ENCODE measurements at regions not wholly inside any gene's neighbourhood (a gene's known extent, or its start where the extent isn't known, plus 50 kb on each side); places are given as distances from the start of the nearest gene placed in this dataset.

DNA sequence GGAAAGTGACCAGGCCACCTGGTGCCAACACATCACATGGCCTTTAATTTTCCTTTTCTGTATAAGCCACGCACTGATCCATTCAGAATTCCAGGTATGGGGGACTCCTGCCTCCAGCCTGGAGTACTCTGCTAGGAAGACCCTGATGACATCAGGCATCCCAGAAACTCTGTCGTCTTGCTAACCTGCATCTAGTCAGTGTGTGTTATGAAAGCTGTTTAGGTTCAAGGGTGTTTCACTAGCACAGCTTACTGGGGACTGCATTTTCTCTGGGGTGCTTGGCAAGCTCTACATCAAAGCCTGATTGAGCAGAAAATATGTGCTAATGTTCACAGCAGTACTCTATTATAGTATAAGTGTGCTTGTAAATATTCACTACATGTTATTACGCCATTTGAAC, 100.6 kb upstream of the MGMT start:
- TF ChIP-seq MYC (IDR thresholded peaks at IDR 0.05; ENCODE audit: low read depth, low read length) (no peak), JUN (IDR thresholded peaks at IDR 0.05; ENCODE audit: borderline replicate concordance, insufficient read depth, insufficient read length, low read depth) (no peak), EZH2 (IDR thresholded peaks at IDR 0.05; ENCODE audit: borderline replicate concordance, low read depth, low read length, severe bottlenecking) (no peak), POLR2A (IDR thresholded peaks at IDR 0.05; ENCODE audit: low read depth, low read length) (no peak)
- H3K79me2 ChIP-seq (ENCODE audit: control insufficient read depth, insufficient read depth, low read length) = no peaks in the 10 kb centered on the region
- FAIRE-seq = no peak

DNA sequence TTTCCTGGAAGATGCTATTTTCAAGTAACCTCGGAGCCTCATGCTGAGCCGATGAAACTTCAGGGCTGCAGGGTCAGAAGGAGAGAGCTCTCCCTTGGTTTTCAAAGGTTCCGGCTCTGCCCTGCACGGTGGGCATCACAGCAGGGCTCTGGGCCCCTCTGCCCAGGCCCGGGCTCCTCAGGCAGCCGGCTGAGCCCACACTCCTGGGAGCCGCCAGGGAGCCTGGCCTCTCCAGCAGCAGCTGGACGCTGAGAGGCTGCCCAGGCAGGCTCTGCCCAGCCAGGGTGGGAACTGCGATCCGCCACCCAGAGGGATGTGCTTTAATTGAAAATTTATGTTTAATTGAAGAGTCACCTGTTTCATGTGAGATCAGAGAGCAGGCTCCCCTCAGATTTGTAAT, 97.5 kb upstream of the MGMT start:
- H3K4me3 ChIP-seq (replicated peaks in 1 of 3; ENCODE audit: insufficient read depth in 1 of 3, low read depth in 1 of 3, low read length in 3 of 3) = no peak overlapping the region
- TF ChIP-seq EZH2 (IDR thresholded peaks at IDR 0.05; ENCODE audit: borderline replicate concordance, low read depth, low read length, severe bottlenecking) (no peak), POLR2A (IDR thresholded peaks at IDR 0.05; ENCODE audit: low read depth, low read length) (no peak), FOS (IDR thresholded peaks at IDR 0.05; ENCODE audit: borderline replicate concordance, insufficient read depth, low read length) (no peak), MYC (IDR thresholded peaks at IDR 0.05; ENCODE audit: low read depth, low read length) (no peak), GATA2 (IDR thresholded peaks at IDR 0.05; ENCODE audit: insufficient read depth, insufficient read length, low read depth, low read length) (no peak), JUN (IDR thresholded peaks at IDR 0.05; ENCODE audit: borderline replicate concordance, insufficient read depth, insufficient read length, low read depth) (no peak), POLR2AphosphoS5 (IDR thresholded peaks at IDR 0.05; ENCODE audit: insufficient read depth, low read depth, low read length) (no peak)
- TF ChIP-seq, protein P1, sequence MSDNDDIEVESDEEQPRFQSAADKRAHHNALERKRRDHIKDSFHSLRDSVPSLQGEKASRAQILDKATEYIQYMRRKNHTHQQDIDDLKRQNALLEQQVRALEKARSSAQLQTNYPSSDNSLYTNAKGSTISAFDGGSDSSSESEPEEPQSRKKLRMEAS (IDR thresholded peaks at IDR 0.05; ENCODE audit: insufficient read depth, insufficient read length) = no peak
- TF ChIP-seq, protein P2, sequence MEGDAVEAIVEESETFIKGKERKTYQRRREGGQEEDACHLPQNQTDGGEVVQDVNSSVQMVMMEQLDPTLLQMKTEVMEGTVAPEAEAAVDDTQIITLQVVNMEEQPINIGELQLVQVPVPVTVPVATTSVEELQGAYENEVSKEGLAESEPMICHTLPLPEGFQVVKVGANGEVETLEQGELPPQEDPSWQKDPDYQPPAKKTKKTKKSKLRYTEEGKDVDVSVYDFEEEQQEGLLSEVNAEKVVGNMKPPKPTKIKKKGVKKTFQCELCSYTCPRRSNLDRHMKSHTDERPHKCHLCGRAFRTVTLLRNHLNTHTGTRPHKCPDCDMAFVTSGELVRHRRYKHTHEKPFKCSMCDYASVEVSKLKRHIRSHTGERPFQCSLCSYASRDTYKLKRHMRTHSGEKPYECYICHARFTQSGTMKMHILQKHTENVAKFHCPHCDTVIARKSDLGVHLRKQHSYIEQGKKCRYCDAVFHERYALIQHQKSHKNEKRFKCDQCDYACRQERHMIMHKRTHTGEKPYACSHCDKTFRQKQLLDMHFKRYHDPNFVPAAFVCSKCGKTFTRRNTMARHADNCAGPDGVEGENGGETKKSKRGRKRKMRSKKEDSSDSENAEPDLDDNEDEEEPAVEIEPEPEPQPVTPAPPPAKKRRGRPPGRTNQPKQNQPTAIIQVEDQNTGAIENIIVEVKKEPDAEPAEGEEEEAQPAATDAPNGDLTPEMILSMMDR (IDR thresholded peaks at IDR 0.05; ENCODE audit: extremely low read depth in 1 of 2, insufficient read depth in 1 of 2, low read depth in 1 of 2, low read length in 2 of 2) = no peak
- FAIRE-seq (no peak), DNase-seq (ENCODE audit: low read depth, low spot score) (no peak)
- H3K27me3 ChIP-seq (ENCODE audit: control insufficient read depth in 2 of 2, insufficient read depth in 2 of 2, low read length in 2 of 2) = no peaks in the 10 kb centered on the region
- H3K9ac ChIP-seq (replicated peaks; ENCODE audit: extremely low read depth, insufficient read depth, low read length) = no peak overlapping the region
- H3K4me2 ChIP-seq (ENCODE audit: insufficient read depth, low read length) = no peak overlapping the region
- H3K36me3 ChIP-seq (ENCODE audit: control insufficient read depth in 2 of 2, extremely low read depth in 1 of 2, insufficient read depth in 2 of 2, low read length in 2 of 2) = no peaks in the 10 kb centered on the region
- no peaks in the 10 kb centered on the region for H4K20me1 ChIP-seq (replicated peaks; ENCODE audit: control insufficient read depth, extremely low read depth, insufficient read depth, low read length)
- no peaks in the 10 kb centered on the region for H3K9me3 ChIP-seq (replicated peaks; ENCODE audit: control insufficient read depth, insufficient read depth, low read length)
- H3K4me1 ChIP-seq (ENCODE audit: control insufficient read depth, extremely low read depth, insufficient read depth, low read length) = no peaks in the 10 kb centered on the region
- intact Hi-C loops (cut with micrococcal nuclease) = no loop called here
- dilution Hi-C loops (cut with MboI; ENCODE audit: extremely low pct_ligation_motif_present, low sequenced_read_pairs) = no loop called here
- H3K79me2 ChIP-seq (ENCODE audit: control insufficient read depth, insufficient read depth, low read length) = no peaks in the 10 kb centered on the region
- no TSS peak for BruUV-seq (replicated peaks)
- no peak overlapping the region for H3K27ac ChIP-seq (ENCODE audit: insufficient read depth, low read depth, low read length)
- CTCF ChIA-PET = no interaction called here
- H3K9me1 ChIP-seq (replicated peaks; ENCODE audit: control insufficient read depth, extremely low read depth, insufficient read depth, low read length) = no peaks in the 10 kb centered on the region
- H2AFZ ChIP-seq (ENCODE audit: low read depth, low read length) = no peak overlapping the region
- POLR2A ChIA-PET = no interaction called here

More for the DNA sequence above, 100.6 kb upstream of the MGMT start:
- DNase-seq (ENCODE audit: low read depth, low spot score) = no peak
- no peak overlapping the region for H3K4me3 ChIP-seq (replicated peaks in 1 of 3; ENCODE audit: insufficient read depth in 1 of 3, low read depth in 1 of 3, low read length in 3 of 3)
- H3K9ac ChIP-seq (replicated peaks; ENCODE audit: extremely low read depth, insufficient read depth, low read length) = no peak overlapping the region
- intact Hi-C loops (cut with micrococcal nuclease) (no loop called here), dilution Hi-C loops (cut with MboI; ENCODE audit: extremely low pct_ligation_motif_present, low sequenced_read_pairs) (no loop called here)
- no peaks in the 10 kb centered on the region for H3K4me1 ChIP-seq (ENCODE audit: control insufficient read depth, extremely low read depth, insufficient read depth, low read length)
- no peak overlapping the region for H3K27ac ChIP-seq (ENCODE audit: insufficient read depth, low read depth, low read length)
- CTCF ChIA-PET = no interaction called here
- H3K4me2 ChIP-seq (ENCODE audit: insufficient read depth, low read length) = no peak overlapping the region
- no peaks in the 10 kb centered on the region for H3K27me3 ChIP-seq (ENCODE audit: control insufficient read depth in 2 of 2, insufficient read depth in 2 of 2, low read length in 2 of 2)
- H2AFZ ChIP-seq (ENCODE audit: low read depth, low read length) = no peak overlapping the region
- no peaks in the 10 kb centered on the region for H4K20me1 ChIP-seq (replicated peaks; ENCODE audit: control insufficient read depth, extremely low read depth, insufficient read depth, low read length)
- BruUV-seq (replicated peaks) = no TSS peak
- no peaks in the 10 kb centered on the region for H3K36me3 ChIP-seq (ENCODE audit: control insufficient read depth in 2 of 2, extremely low read depth in 1 of 2, insufficient read depth in 2 of 2, low read length in 2 of 2)
- POLR2A ChIA-PET = no interaction called here
- H3K9me1 ChIP-seq (replicated peaks; ENCODE audit: control insufficient read depth, extremely low read depth, insufficient read depth, low read length) = no peaks in the 10 kb centered on the region
- H3K9me3 ChIP-seq (replicated peaks; ENCODE audit: control insufficient read depth, insufficient read depth, low read length) = no peaks in the 10 kb centered on the region
